Activated CD4-positive, alpha-beta T cell treated with anti-CD3 and anti-CD28 coated beads, Interleukin-2, Interleukin-6, amounts not matched to agents 100 ng/mL and 50 ng/mL, durations not matched to agents 16 hours and 8 hours (primary cell): ENCODE measurements at regions not wholly inside any gene's neighbourhood (a gene's known extent, or its start where the extent isn't known, plus 50 kb on each side); places are given as distances from the start of the nearest gene placed in this dataset.
"Not testable (repeated sequence)": the region's sequence is repeated elsewhere in the genome, so short reads cannot be mapped to it uniquely, and the experiment has no call there.

Source experiments
- DNase-seq: peaks from one replicate; pipeline ENCODE4 v3.0.0-alpha.2; 2020

- DNase-seq: not testable (repeated sequence)
These were observed 55.8 kb upstream of the PPP1R12A start for GRCh38 chr12:79990509-79991338.

DNA sequence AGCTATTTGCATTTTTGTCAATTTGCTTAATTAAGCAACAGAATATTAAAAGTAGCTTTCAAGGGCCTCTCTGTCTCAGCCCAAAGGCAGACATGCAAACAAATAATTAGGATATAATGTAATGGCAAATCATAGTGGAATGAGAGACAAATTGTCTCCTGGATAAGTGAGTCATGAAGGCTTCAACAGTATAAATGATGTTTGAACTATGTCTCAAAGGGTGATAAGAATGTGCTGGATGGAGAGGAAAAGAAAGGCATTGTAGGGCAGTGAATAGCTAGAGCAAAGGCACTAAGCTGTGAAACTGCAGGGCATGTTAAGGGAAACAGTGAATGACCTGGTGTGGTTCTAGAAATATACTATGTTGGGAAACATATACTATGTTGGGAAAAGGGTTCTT, 53.5 kb upstream of the PPP1R12A start:
- no peak for DNase-seq

GRCh38 chr12:79987731-79988130, 52.8 kb upstream of the PPP1R12A start:
- DNase-seq: no peak
